Osteoblast (primary cell): ENCODE measurements at regions not wholly inside any gene's neighbourhood (a gene's known extent, or its start where the extent isn't known, plus 50 kb on each side); places are given as distances from the start of the nearest gene placed in this dataset.

Experiments
- DNase-seq: peaks from one replicate; pipeline ENCODE4 v3.0.0; 2011; ENCODE audit warnings: low spot score, mixed read lengths; ENCODE audit not compliant: insufficient read length; ENCODE audit errors: missing footprints
- H2AFZ ChIP-seq: 2 replicates; pipeline ENCODE4 v1.6.0; 2011; ENCODE audit warnings: mild to moderate bottlenecking, low read length
- H3K27ac ChIP-seq: 2 replicates; pipeline ENCODE4 v1.5.1; 2011; ENCODE audit warnings: mild to moderate bottlenecking, low read depth, low read length, moderate library complexity
- H3K27me3 ChIP-seq: 2 replicates; pipeline ENCODE4 v1.6.0; 2012; ENCODE audit warnings: mild to moderate bottlenecking, control low read depth, inconsistent platforms, low read length, moderate library complexity; ENCODE audit not compliant: insufficient read depth
- H3K36me3 ChIP-seq: 2 replicates; pipeline ENCODE4 v1.5.1; 2011; ENCODE audit warnings: mild to moderate bottlenecking, low read length, control low read depth, moderate library complexity; ENCODE audit not compliant: insufficient read depth
- H3K4me1 ChIP-seq: 2 replicates; pipeline ENCODE4 v1.5.1; 2011; ENCODE audit warnings: mild to moderate bottlenecking, low read length, control low read depth, moderate library complexity; ENCODE audit not compliant: insufficient read depth
- H3K4me2 ChIP-seq: 2 replicates; pipeline ENCODE4 v1.6.0; 2011; ENCODE audit warnings: mild to moderate bottlenecking, low read length; ENCODE audit not compliant: insufficient read depth
- H3K4me3 ChIP-seq: fragments of 200-600 bp; sonication (generic); 3 replicates; pipeline ENCODE4 v1.5.1; 2012; ENCODE audit warnings: mild to moderate bottlenecking, low read length, inconsistent platforms; ENCODE audit not compliant: insufficient read depth
- H3K79me2 ChIP-seq: 2 replicates; pipeline ENCODE4 v1.6.0; 2012; ENCODE audit warnings: mild to moderate bottlenecking, low read length, control low read depth, inconsistent platforms; ENCODE audit not compliant: insufficient read depth
- H3K9me3 ChIP-seq: 2 replicates; pipeline ENCODE4 v1.5.1; 2011; ENCODE audit warnings: low read depth, low read length, control low read depth
- H4K20me1 ChIP-seq: 2 replicates; pipeline ENCODE4 v1.6.0; 2012; ENCODE audit warnings: mild to moderate bottlenecking, low read length, control low read depth; ENCODE audit not compliant: insufficient read depth
- TF ChIP-seq, protein P1 (sequence below): IDR thresholded peaks from 2 replicates; pipeline ENCODE4 v1.5.1; 2011; ENCODE audit warnings: mild to moderate bottlenecking, low read depth, low read length, moderate library complexity; ENCODE audit errors: extremely low read depth

DNA sequence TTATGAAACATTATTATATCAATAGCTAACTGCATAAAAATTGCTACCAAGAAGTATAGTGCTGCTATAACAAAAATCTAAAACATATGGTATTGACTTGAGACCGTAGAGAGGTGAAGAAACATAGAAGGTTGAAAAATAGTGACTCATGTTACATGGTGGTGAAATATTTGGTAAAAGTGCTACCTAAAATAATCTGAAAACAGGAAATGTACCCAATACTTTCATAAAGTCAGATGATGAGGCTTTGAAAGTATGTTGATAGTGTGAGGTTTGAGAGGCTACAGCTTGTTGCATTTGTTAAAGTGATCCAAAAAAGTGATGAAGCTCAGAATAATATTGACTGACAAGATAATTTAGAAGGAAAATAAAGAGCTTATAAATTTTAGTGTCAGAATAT, 718.7 kb upstream of the SLC8A1 start:
- no peaks in the 10 kb centered on the region for H3K36me3 ChIP-seq
- no peaks in the 10 kb centered on the region for H3K9me3 ChIP-seq
- H3K4me1 ChIP-seq: no peaks in the 10 kb centered on the region
- H3K27ac ChIP-seq: no peak overlapping the region
- H4K20me1 ChIP-seq: no peaks in the 10 kb centered on the region
- no peak overlapping the region for H2AFZ ChIP-seq
- H3K4me2 ChIP-seq: no peak overlapping the region
- TF ChIP-seq, protein P1, sequence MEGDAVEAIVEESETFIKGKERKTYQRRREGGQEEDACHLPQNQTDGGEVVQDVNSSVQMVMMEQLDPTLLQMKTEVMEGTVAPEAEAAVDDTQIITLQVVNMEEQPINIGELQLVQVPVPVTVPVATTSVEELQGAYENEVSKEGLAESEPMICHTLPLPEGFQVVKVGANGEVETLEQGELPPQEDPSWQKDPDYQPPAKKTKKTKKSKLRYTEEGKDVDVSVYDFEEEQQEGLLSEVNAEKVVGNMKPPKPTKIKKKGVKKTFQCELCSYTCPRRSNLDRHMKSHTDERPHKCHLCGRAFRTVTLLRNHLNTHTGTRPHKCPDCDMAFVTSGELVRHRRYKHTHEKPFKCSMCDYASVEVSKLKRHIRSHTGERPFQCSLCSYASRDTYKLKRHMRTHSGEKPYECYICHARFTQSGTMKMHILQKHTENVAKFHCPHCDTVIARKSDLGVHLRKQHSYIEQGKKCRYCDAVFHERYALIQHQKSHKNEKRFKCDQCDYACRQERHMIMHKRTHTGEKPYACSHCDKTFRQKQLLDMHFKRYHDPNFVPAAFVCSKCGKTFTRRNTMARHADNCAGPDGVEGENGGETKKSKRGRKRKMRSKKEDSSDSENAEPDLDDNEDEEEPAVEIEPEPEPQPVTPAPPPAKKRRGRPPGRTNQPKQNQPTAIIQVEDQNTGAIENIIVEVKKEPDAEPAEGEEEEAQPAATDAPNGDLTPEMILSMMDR: no peak
- no peaks in the 10 kb centered on the region for H3K27me3 ChIP-seq
- H3K79me2 ChIP-seq: no peaks in the 10 kb centered on the region
- H3K4me3 ChIP-seq: no peak overlapping the region
- no peak for DNase-seq

- Histone ChIP-seq H3K27ac (no peak overlapping the region), H3K4me3 (no peak overlapping the region), H3K9me3 (no peaks in the 10 kb centered on the region), H2AFZ (no peak overlapping the region), H4K20me1 (no peaks in the 10 kb centered on the region), H3K4me2 (no peak overlapping the region), H3K4me1 (no peaks in the 10 kb centered on the region), H3K79me2 (no peaks in the 10 kb centered on the region), H3K27me3 (no peaks in the 10 kb centered on the region), H3K36me3 (no peaks in the 10 kb centered on the region)
- DNase-seq: no peak
- TF ChIP-seq, protein P1: no peak
Observed at GRCh38 chr2:41180387-41180786, 728.5 kb upstream of the SLC8A1 start.

DNA sequence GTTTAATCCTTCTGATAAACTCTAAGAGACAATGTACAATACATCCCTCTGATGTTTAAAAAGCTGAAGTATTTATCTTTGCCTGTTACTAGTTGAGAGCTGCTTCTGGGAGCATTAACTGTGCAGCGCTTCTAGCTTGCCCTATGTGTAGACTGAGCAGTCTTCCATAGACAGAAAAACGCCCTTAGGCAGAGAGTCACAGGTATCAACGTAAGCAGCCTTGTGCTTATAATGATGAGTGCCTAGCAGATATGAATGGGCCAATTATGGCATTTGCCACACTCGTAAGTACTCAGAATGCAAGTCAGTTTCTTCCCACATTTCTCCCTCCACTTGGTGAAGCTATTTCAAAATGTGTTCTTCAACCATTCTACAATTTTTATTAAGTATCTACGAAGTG, 731.1 kb upstream of the SLC8A1 start:
- no peak for DNase-seq
- H3K9me3 ChIP-seq: no peaks in the 10 kb centered on the region
- H3K4me2 ChIP-seq: no peak overlapping the region
- no peaks in the 10 kb centered on the region for H4K20me1 ChIP-seq
- no peak overlapping the region for H3K27ac ChIP-seq
- H3K79me2 ChIP-seq: no peaks in the 10 kb centered on the region
- H3K36me3 ChIP-seq: no peaks in the 10 kb centered on the region
- H3K27me3 ChIP-seq: no peaks in the 10 kb centered on the region
- TF ChIP-seq, protein P1: no peak
- no peaks in the 10 kb centered on the region for H3K4me1 ChIP-seq
- H3K4me3 ChIP-seq: no peak overlapping the region
- no peak overlapping the region for H2AFZ ChIP-seq

- no peak for DNase-seq
- TF ChIP-seq, protein P1: no peak
- no peaks in the 10 kb centered on the region for H3K4me1 ChIP-seq
- no peak overlapping the region for H3K27ac ChIP-seq
- no peak overlapping the region for H2AFZ ChIP-seq
- H3K4me2 ChIP-seq: no peak overlapping the region
- no peaks in the 10 kb centered on the region for H3K9me3 ChIP-seq
- no peaks in the 10 kb centered on the region for H4K20me1 ChIP-seq
- H3K4me3 ChIP-seq: no peak overlapping the region
- H3K79me2 ChIP-seq: no peaks in the 10 kb centered on the region
- no peaks in the 10 kb centered on the region for H3K36me3 ChIP-seq
- H3K27me3 ChIP-seq: no peaks in the 10 kb centered on the region
Observed at GRCh38 chr2:41187376-41188122, 735.7 kb upstream of the SLC8A1 start.
